Fibroblast of the conjunctiva (primary cell): ENCODE measurements at regions not wholly inside any gene's neighbourhood (a gene's known extent, or its start where the extent isn't known, plus 50 kb on each side); places are given as distances from the start of the nearest gene placed in this dataset.
"Not testable (repeated sequence)": the region's sequence is repeated elsewhere in the genome, so short reads cannot be mapped to it uniquely, and the experiment has no call there.

ENCODE experiments used
- DNase-seq: peaks from one replicate; pipeline ENCODE4 v3.0.0-alpha.2; 2010; ENCODE audit warnings: low read depth

- no peak for DNase-seq
Measured at GRCh38 chr7:13715534-13715933, 273.9 kb downstream of the ETV1 start.

- DNase-seq, result no peak
Measured at GRCh38 chr7:13717031-13717430, 272.4 kb downstream of the ETV1 start.

- DNase-seq, result no peak
Measured at GRCh38 chr7:13724191-13724976, 265.1 kb downstream of the ETV1 start.

GRCh38 chr7:13724977-13725566, 264.4 kb downstream of the ETV1 start:
- no peak for DNase-seq

GRCh38 chr7:13725591-13725990, 263.9 kb downstream of the ETV1 start:
- DNase-seq, result no peak

GRCh38 chr7:13727279-13727678, 262.2 kb downstream of the ETV1 start:
- no peak for DNase-seq

- DNase-seq, result no peak
Measured at GRCh38 chr7:13727751-13728150, 261.7 kb downstream of the ETV1 start.

GRCh38 chr7:13728430-13728829, 261.0 kb downstream of the ETV1 start:
- DNase-seq, result not testable (repeated sequence)

GRCh38 chr7:13731643-13732042, 257.8 kb downstream of the ETV1 start:
- no peak for DNase-seq

- DNase-seq, result no peak
Measured at GRCh38 chr7:13737563-13737962, 251.9 kb downstream of the ETV1 start.

GRCh38 chr7:13742126-13742525, 247.3 kb downstream of the ETV1 start:
- no peak for DNase-seq

- DNase-seq, result peak; percentile 27
Measured at GRCh38 chr7:13742811-13743210, 246.7 kb downstream of the ETV1 start.

- peak; percentile 1 for DNase-seq
Measured at GRCh38 chr7:13743226-13743625, 246.2 kb downstream of the ETV1 start.

- no peak for DNase-seq
Measured at GRCh38 chr7:13745530-13745929, 243.9 kb downstream of the ETV1 start.

- no peak for DNase-seq
Measured at GRCh38 chr7:13748998-13749397, 240.5 kb downstream of the ETV1 start.

GRCh38 chr7:13749636-13750035, 239.8 kb downstream of the ETV1 start:
- no peak for DNase-seq

- DNase-seq, result no peak
Measured at GRCh38 chr7:13751766-13752165, 237.7 kb downstream of the ETV1 start.

GRCh38 chr7:13757841-13758240, 231.6 kb downstream of the ETV1 start:
- DNase-seq, result no peak

- not testable (repeated sequence) for DNase-seq
Measured at GRCh38 chr7:13765853-13766252, 223.6 kb downstream of the ETV1 start.

- no peak for DNase-seq
Measured at GRCh38 chr7:13770305-13770704, 219.2 kb downstream of the ETV1 start.

GRCh38 chr7:13774976-13775375, 214.5 kb downstream of the ETV1 start:
- DNase-seq, result no peak

- DNase-seq, result no peak
Measured at GRCh38 chr7:13777242-13777641, 212.2 kb downstream of the ETV1 start.

- DNase-seq, result no peak
Measured at GRCh38 chr7:13778967-13779366, 210.5 kb downstream of the ETV1 start.

GRCh38 chr7:13790611-13791010, 198.9 kb downstream of the ETV1 start:
- no peak for DNase-seq
